K562 (cell line): ENCODE measurements at regions not wholly inside any gene's neighbourhood (a gene's known extent, or its start where the extent isn't known, plus 50 kb on each side); places are given as distances from the start of the nearest gene placed in this dataset.

Experiments
- ATAC-seq: fragments of 200-7000 bp; cut with Tn5 transposase; 3 replicates; pipeline ENCODE4 v1.9.1; 2020; ENCODE audit warnings: moderate library complexity
- BruUV-seq: library from RNA; stranded (reverse); fragments of 400-500 nt; replicated peaks from 2 replicates; lab custom pipeline; 2021; lab: Mats Ljungman, UMichigan
- CTCF ChIA-PET: fragments of 300-600 bp; formaldehyde crosslinking; extraction: SDS; loops from one replicate; lab custom pipeline; 2021; ENCODE audit warnings: low intra/inter-chr PET ratio; lab: Yijun Ruan, JAX
- POLR2A ChIA-PET: fragments of 300-600, 350-650 bp; sonication (Branson Sonifier 250); formaldehyde crosslinking; extraction: SDS; loops from one replicate; lab custom pipeline; 2021; ENCODE audit warnings: antibody characterized with exemption, inconsistent platforms; lab: Yijun Ruan, JAX
- DNase-seq, 4 experiments: peaks; one replicate each; pipeline versions ENCODE4 v3.0.0 to v3.0.0-alpha.2; 2011 to 2018; ENCODE audit warnings: low spot score in 3 of 4, mixed read lengths in 3 of 4; ENCODE audit errors: extremely low read depth in 1 of 4
- FAIRE-seq: peaks from 2 replicates; lab custom pipeline; 2011; peaks lifted over from hg19 to GRCh38; lab: Jason Lieb, UNC
- H2AFZ ChIP-seq: 2 replicates; pipeline ENCODE4 v1.6.0; 2011; ENCODE audit warnings: low read depth, low read length, control low read depth, inconsistent platforms
- H3K27ac ChIP-seq: fragments of 200-600 bp; 3 replicates; pipeline ENCODE4 v1.8.0; 2011; ENCODE audit warnings: low read depth, mild to moderate bottlenecking, control low read depth, inconsistent platforms, low read length, moderate library complexity, mixed read lengths; ENCODE audit errors: extremely low read depth
- H3K27me3 ChIP-seq, 2 experiments: fragments of 300-600 bp in 1 of 2; 2 replicates in 1 of 2; 3 replicates in 1 of 2; pipeline versions ENCODE4 v1.6.0 to v1.8.0; 2011; ENCODE audit warnings: inconsistent platforms in 2 of 2, low read length in 2 of 2, mild to moderate bottlenecking in 1 of 2, mixed read lengths in 1 of 2, moderate library complexity in 1 of 2; ENCODE audit not compliant: control insufficient read depth in 2 of 2, insufficient read depth in 2 of 2
- H3K36me3 ChIP-seq: fragments of 300-600 bp; 3 replicates; pipeline ENCODE4 v1.8.0; 2011; ENCODE audit warnings: mild to moderate bottlenecking, low read length, inconsistent platforms; ENCODE audit not compliant: control insufficient read depth, insufficient read depth
- H3K4me1 ChIP-seq, 2 experiments: fragments of 200-600 bp in 1 of 2; replicated peaks in 1 of 2; 2 replicates in 1 of 2; 3 replicates in 1 of 2; pipeline versions ENCODE4 v1.5.1 to v1.8.0; 2011; ENCODE audit warnings: inconsistent platforms in 2 of 2, low read length in 2 of 2, mild to moderate bottlenecking in 1 of 2, mixed read lengths in 1 of 2, moderate library complexity in 1 of 2; ENCODE audit not compliant: control insufficient read depth in 2 of 2, insufficient read depth in 2 of 2
- H3K4me2 ChIP-seq: 2 replicates; pipeline ENCODE4 v1.6.1; 2011; ENCODE audit warnings: low read length, control low read depth, inconsistent platforms, mixed read lengths; ENCODE audit not compliant: insufficient read depth
- H3K4me3 ChIP-seq: fragments of 200-600 bp; sonication (generic), shearing (Covaris generic); 2 replicates; pipeline ENCODE4 v1.5.1; 2016; ENCODE audit warnings: control low read depth, inconsistent platforms
- H3K79me2 ChIP-seq: fragments of 200-600 bp; 3 replicates; pipeline ENCODE4 v1.8.0; 2011; ENCODE audit warnings: low read length, inconsistent platforms; ENCODE audit not compliant: control insufficient read depth, insufficient read depth
- H3K9ac ChIP-seq, 2 experiments: 2 replicates each; pipeline versions ENCODE4 v1.6.0 to v1.6.1; 2011; ENCODE audit warnings: low read depth in 2 of 2, low read length in 2 of 2, control low read depth in 1 of 2, inconsistent platforms in 1 of 2, mild to moderate bottlenecking in 1 of 2, mixed read lengths in 1 of 2; ENCODE audit not compliant: insufficient read depth in 1 of 2
- H3K9me1 ChIP-seq: one replicate; pipeline ENCODE4 v1.6.0; 2011; ENCODE audit warnings: inconsistent platforms, mild to moderate bottlenecking, low read length, moderate library complexity; ENCODE audit not compliant: control insufficient read depth, insufficient read depth
- H3K9me3 ChIP-seq: replicated peaks from 2 replicates; pipeline ENCODE4 v1.5.1; 2011; ENCODE audit warnings: low read depth, low read length, inconsistent platforms; ENCODE audit not compliant: control insufficient read depth, insufficient read depth
- H4K20me1 ChIP-seq: replicated peaks from 2 replicates; pipeline ENCODE4 v1.6.1; 2011; ENCODE audit warnings: low read length, inconsistent platforms, mixed read lengths; ENCODE audit not compliant: control insufficient read depth, insufficient read depth
- FOS ChIP-seq: IDR thresholded peaks from 3 replicates; pipeline ENCODE4 v1.6.1; 2011; ENCODE audit not compliant: insufficient read length; ENCODE audit errors: extremely low read depth
- FOXA1 ChIP-seq: fragments of 450-650 bp; IDR thresholded peaks from 2 replicates; pipeline ENCODE4 v1.6.1; 2016; ENCODE audit warnings: mild to moderate bottlenecking, borderline replicate concordance
- GABPB1 ChIP-seq: sonication (generic); formaldehyde crosslinking; IDR thresholded peaks from 2 replicates; pipeline ENCODE4 v1.8.0; 2022; ENCODE audit warnings: mild to moderate bottlenecking, missing genetic modification reagents
- HNRNPL ChIP-seq: fragments of 200-400 bp; formaldehyde crosslinking; IDR thresholded peaks from 2 replicates; pipeline ENCODE4 v1.6.1; 2017; ENCODE audit warnings: low read depth, mild to moderate bottlenecking, low read length
- KLF13 ChIP-seq: fragments of 450-650 bp; IDR thresholded peaks from 2 replicates; pipeline ENCODE4 v1.6.1; 2016; ENCODE audit warnings: missing genetic modification characterization, low read depth, mild to moderate bottlenecking, missing compliant biosample characterization, moderate library complexity, borderline replicate concordance
- NCOA2 ChIP-seq, 2 experiments: fragments of 450-650 bp; IDR thresholded peaks; 2 replicates each; pipeline ENCODE4 v1.6.1; 2018; ENCODE audit warnings: mild to moderate bottlenecking in 2 of 2, moderate library complexity in 1 of 2; ENCODE audit not compliant: partially characterized antibody in 2 of 2
- RNF2 ChIP-seq: sonication (generic); IDR thresholded peaks from 2 replicates; pipeline ENCODE4 v1.6.1; 2016
- SMAD1 ChIP-seq: fragments of 150-350 bp; IDR thresholded peaks from 2 replicates; pipeline ENCODE4 v1.6.1; 2014; ENCODE audit warnings: low read length, low read depth; ENCODE audit not compliant: partially characterized antibody
- ZNF717 ChIP-seq: fragments of 250-450 bp; sonication (Bioruptor Pico); IDR thresholded peaks from 2 replicates; pipeline ENCODE4 v1.5.0; 2021
- WGBS: fragments of 100-300 bp; shearing (Covaris generic); methylation state at CpG from one replicate; pipeline ENCODE4 v1.1.6; 2016; ENCODE audit warnings: low coverage, mixed read lengths; ENCODE audit not compliant: insufficient coverage; ENCODE audit errors: missing lambda C conversion rate; 5-methylcytosine and 5-hydroxymethylcytosine counted together
- in situ Hi-C: fragments of 300-500 bp; cut with MboI; formaldehyde crosslinking; loops from 4 replicates; pipeline ENCODE4 v1.15.0; 2018; ENCODE audit warnings: inconsistent platforms, mixed read lengths
- intact Hi-C: fragments of 100-400 bp; cut with micrococcal nuclease; formaldehyde crosslinking; loops from 2 replicates; pipeline ENCODE4 v1.14.2; 2022
- TF ChIP-seq, protein P1 (sequence below): fragments of 200-800 bp; sonication (Bioruptor generic); IDR thresholded peaks from 2 replicates; pipeline ENCODE4 v1.6.1; 2016; ENCODE audit warnings: missing genetic modification characterization, missing compliant biosample characterization
- TF ChIP-seq, protein P2 (sequence below), 2 experiments: IDR thresholded peaks in 1 of 2; conservative IDR thresholded peaks in 1 of 2; 2 replicates each; pipeline ENCODE4 v1.6.1; 2016; ENCODE audit warnings: low read depth in 2 of 2, mild to moderate bottlenecking in 1 of 2, missing compliant biosample characterization in 1 of 2, missing genetic modification characterization in 1 of 2, moderate library complexity in 1 of 2

- no peak overlapping the region for H2AFZ ChIP-seq
- FAIRE-seq (no peak), DNase-seq (no peak), ATAC-seq (no peak)
- in situ Hi-C loops (no loop called here), intact Hi-C loops (no loop called here)
- 2% methylated on average over 6 of the region's 6 CpGs for WGBS
- peaks cover 0 to 2% of the 10 kb centered on the region in 2 experiments; a peak in 3 of 5 replicates for H3K27me3 ChIP-seq
- H3K4me3 ChIP-seq, result no peak overlapping the region
- H3K9me1 ChIP-seq, result no peaks in the 10 kb centered on the region
- H3K79me2 ChIP-seq, result no peaks in the 10 kb centered on the region
- POLR2A ChIA-PET, result no interaction called here
- H3K9me3 ChIP-seq, result no peaks in the 10 kb centered on the region
- no peak overlapping the region for H3K9ac ChIP-seq
- no peak overlapping the region for H3K4me2 ChIP-seq
- no peaks in the 10 kb centered on the region; a peak in 1 of 5 replicates for H3K4me1 ChIP-seq
- no TSS peak for BruUV-seq
- CTCF ChIA-PET, result no interaction called here
- no peak for TF ChIP-seq FOXA1
- TF ChIP-seq, protein P1, sequence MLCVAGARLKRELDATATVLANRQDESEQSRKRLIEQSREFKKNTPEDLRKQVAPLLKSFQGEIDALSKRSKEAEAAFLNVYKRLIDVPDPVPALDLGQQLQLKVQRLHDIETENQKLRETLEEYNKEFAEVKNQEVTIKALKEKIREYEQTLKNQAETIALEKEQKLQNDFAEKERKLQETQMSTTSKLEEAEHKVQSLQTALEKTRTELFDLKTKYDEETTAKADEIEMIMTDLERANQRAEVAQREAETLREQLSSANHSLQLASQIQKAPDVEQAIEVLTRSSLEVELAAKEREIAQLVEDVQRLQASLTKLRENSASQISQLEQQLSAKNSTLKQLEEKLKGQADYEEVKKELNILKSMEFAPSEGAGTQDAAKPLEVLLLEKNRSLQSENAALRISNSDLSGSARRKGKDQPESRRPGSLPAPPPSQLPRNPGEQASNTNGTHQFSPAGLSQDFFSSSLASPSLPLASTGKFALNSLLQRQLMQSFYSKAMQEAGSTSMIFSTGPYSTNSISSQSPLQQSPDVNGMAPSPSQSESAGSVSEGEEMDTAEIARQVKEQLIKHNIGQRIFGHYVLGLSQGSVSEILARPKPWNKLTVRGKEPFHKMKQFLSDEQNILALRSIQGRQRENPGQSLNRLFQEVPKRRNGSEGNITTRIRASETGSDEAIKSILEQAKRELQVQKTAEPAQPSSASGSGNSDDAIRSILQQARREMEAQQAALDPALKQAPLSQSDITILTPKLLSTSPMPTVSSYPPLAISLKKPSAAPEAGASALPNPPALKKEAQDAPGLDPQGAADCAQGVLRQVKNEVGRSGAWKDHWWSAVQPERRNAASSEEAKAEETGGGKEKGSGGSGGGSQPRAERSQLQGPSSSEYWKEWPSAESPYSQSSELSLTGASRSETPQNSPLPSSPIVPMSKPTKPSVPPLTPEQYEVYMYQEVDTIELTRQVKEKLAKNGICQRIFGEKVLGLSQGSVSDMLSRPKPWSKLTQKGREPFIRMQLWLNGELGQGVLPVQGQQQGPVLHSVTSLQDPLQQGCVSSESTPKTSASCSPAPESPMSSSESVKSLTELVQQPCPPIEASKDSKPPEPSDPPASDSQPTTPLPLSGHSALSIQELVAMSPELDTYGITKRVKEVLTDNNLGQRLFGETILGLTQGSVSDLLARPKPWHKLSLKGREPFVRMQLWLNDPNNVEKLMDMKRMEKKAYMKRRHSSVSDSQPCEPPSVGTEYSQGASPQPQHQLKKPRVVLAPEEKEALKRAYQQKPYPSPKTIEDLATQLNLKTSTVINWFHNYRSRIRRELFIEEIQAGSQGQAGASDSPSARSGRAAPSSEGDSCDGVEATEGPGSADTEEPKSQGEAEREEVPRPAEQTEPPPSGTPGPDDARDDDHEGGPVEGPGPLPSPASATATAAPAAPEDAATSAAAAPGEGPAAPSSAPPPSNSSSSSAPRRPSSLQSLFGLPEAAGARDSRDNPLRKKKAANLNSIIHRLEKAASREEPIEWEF (CRISPR knock-in tag), result no peak
- TF ChIP-seq FOS, result no peak
- TF ChIP-seq, protein P2, sequence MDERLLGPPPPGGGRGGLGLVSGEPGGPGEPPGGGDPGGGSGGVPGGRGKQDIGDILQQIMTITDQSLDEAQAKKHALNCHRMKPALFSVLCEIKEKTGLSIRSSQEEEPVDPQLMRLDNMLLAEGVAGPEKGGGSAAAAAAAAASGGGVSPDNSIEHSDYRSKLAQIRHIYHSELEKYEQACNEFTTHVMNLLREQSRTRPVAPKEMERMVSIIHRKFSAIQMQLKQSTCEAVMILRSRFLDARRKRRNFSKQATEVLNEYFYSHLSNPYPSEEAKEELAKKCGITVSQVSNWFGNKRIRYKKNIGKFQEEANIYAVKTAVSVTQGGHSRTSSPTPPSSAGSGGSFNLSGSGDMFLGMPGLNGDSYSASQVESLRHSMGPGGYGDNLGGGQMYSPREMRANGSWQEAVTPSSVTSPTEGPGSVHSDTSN (CRISPR knock-in tag; IDR thresholded peaks at IDR 0.05; ENCODE audit: low read depth), result no peak
- TF ChIP-seq, protein P2 (tag; conservative IDR thresholded peaks at IDR 0.05; ENCODE audit: low read depth), result no peak
- TF ChIP-seq RNF2, result no peak
- no peak for TF ChIP-seq SMAD1
- no peak for TF ChIP-seq ZNF717 (CRISPR knock-in tag)
- TF ChIP-seq KLF13 (tag), result no peak
- TF ChIP-seq NCOA2 (IDR thresholded peaks at IDR 0.05; ENCODE audit: partially characterized antibody in 2 of 2), result no peak
- TF ChIP-seq HNRNPL, result no peak
- no peak for TF ChIP-seq GABPB1
- no peaks in the 10 kb centered on the region for H3K36me3 ChIP-seq
- 0 out of 2 replicates have a peak, but pooled peaks cover 2% of the 10 kb centered on the region for H4K20me1 ChIP-seq
- no peak overlapping the region for H3K27ac ChIP-seq
Measured at GRCh38 chr5:135743181-135743580, 91.3 kb upstream of the SLC25A48 start.
